ENCODE measurements at regions not wholly inside any gene's neighbourhood (a gene's known extent, or its start where the extent isn't known, plus 50 kb on each side); places are given as distances from the start of the nearest gene placed in this dataset.

- no peak for TF ChIP-seq CTCF (IDR thresholded peaks at IDR 0.05)
- Histone ChIP-seq H3K4me1 (peaks cover 3% of the 10 kb centered on the region), H3K4me3 (no peak overlapping the region), H3K36me3 (no peaks in the 10 kb centered on the region), H3K9me3 (no peaks in the 10 kb centered on the region), H3K27me3 (ENCODE audit: low read depth) (no peaks in the 10 kb centered on the region), H3K27ac (no peak overlapping the region)
- DNase-seq: no peak
- intact Hi-C loops (cut with DNase I): no loop called here
- no peak for ATAC-seq
These were observed 100.6 kb upstream of the TSC22D2 start for GRCh38 chr3:150307311-150308036.

- Histone ChIP-seq H3K4me3 (no peak overlapping the region), H3K9me3 (no peaks in the 10 kb centered on the region), H3K27me3 (ENCODE audit: low read depth) (no peaks in the 10 kb centered on the region), H3K4me1 (peaks cover 3% of the 10 kb centered on the region), H3K36me3 (no peaks in the 10 kb centered on the region), H3K27ac (no peak overlapping the region)
- intact Hi-C loops (cut with DNase I): no loop called here
- ATAC-seq (no peak), DNase-seq (no peak)
- TF ChIP-seq CTCF (IDR thresholded peaks at IDR 0.05): no peak
These were observed 101.2 kb upstream of the TSC22D2 start for GRCh38 chr3:150306906-150307305.

- DNase-seq (no peak), ATAC-seq (no peak)
- intact Hi-C loops (cut with DNase I): no loop called here
- no peak overlapping the region for H3K4me3 ChIP-seq
- no peaks in the 10 kb centered on the region for H3K4me1 ChIP-seq
- H3K9me3 ChIP-seq: no peaks in the 10 kb centered on the region
- H3K36me3 ChIP-seq: no peaks in the 10 kb centered on the region
- no peaks in the 10 kb centered on the region for H3K27me3 ChIP-seq (ENCODE audit: low read depth)
- H3K27ac ChIP-seq: no peak overlapping the region
- no peak for TF ChIP-seq CTCF (IDR thresholded peaks at IDR 0.05)
These were observed 102.0 kb upstream of the TSC22D2 start for GRCh38 chr3:150306083-150306482.

GRCh38 chr3:150303768-150304167 is 104.3 kb upstream of the TSC22D2 start:
- peak; percentile 26 for TF ChIP-seq CTCF (IDR thresholded peaks at IDR 0.05)
- no peak overlapping the region for H3K4me3 ChIP-seq
- no peak for ATAC-seq

GRCh38 chr3:150302246-150302645 is 105.9 kb upstream of the TSC22D2 start:
- no peak for DNase-seq
- no peaks in the 10 kb centered on the region for H3K4me1 ChIP-seq
- TF ChIP-seq CTCF (IDR thresholded peaks at IDR 0.05): no peak
- H3K9me3 ChIP-seq: no peaks in the 10 kb centered on the region
- no peaks in the 10 kb centered on the region for H3K36me3 ChIP-seq
- H3K27me3 ChIP-seq (ENCODE audit: low read depth): no peaks in the 10 kb centered on the region
- H3K4me3 ChIP-seq: no peak overlapping the region
- intact Hi-C loops (cut with DNase I): no loop called here
- no peak for ATAC-seq
- H3K27ac ChIP-seq: no peak overlapping the region

More at GRCh38 chr3:150303768-150304167, 104.3 kb upstream of the TSC22D2 start:
- H3K27me3 ChIP-seq (ENCODE audit: low read depth): no peaks in the 10 kb centered on the region
- no peaks in the 10 kb centered on the region for H3K9me3 ChIP-seq
- no peaks in the 10 kb centered on the region for H3K36me3 ChIP-seq
- DNase-seq: no peak
- intact Hi-C loops (cut with DNase I): no loop called here
- H3K27ac ChIP-seq: no peak overlapping the region
- no peaks in the 10 kb centered on the region for H3K4me1 ChIP-seq

Measured in lower lobe of right lung (tissue), 2 donors.